HFF-Myc (cell line): ENCODE measurements at regions not wholly inside any gene's neighbourhood (a gene's known extent, or its start where the extent isn't known, plus 50 kb on each side); places are given as distances from the start of the nearest gene placed in this dataset.
"Not testable (repeated sequence)": the region's sequence is repeated elsewhere in the genome, so short reads cannot be mapped to it uniquely, and the experiment has no call there.

Experiments
- DNase-seq: peaks from one replicate; pipeline ENCODE4 v3.0.0-alpha.2; 2011; ENCODE audit warnings: low read depth; ENCODE audit errors: extremely low read depth
- H3K4me3 ChIP-seq: replicated peaks from 2 replicates; pipeline ENCODE4 v1.5.1; 2011; ENCODE audit warnings: low read depth, mild to moderate bottlenecking, control low read depth, low read length
- CTCF ChIP-seq: IDR thresholded peaks from 2 replicates; pipeline ENCODE4 v1.5.1; 2012; ENCODE audit warnings: mild to moderate bottlenecking, low read depth, low read length, control low read depth; ENCODE audit errors: missing control alignments

DNA sequence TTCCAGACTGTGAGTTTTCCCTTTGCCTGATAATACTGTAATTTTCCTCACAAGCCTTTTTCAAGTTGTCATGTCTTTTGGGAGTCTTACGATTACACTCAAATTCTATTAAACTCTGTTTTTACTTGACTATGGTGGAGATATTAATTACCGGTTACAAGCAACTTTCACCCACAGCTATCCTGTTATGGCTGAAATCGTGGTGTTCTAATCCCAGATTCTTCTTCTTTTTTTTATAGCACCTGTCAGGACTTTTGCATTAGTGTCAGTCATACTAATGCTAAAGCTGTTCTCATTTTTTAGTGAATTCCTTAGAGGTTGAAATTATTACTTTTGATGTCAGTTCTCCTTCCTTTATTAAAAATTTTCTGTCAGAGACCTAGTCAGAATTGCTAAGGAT lies 187.8 kb upstream of the CSNK1A1L start:
- TF ChIP-seq CTCF, result no peak
- no peak for DNase-seq
- H3K4me3 ChIP-seq, result no peak overlapping the region

- no peak overlapping the region for H3K4me3 ChIP-seq
- no peak for DNase-seq
- TF ChIP-seq CTCF, result no peak
These were observed 185.4 kb upstream of the CSNK1A1L start for GRCh38 chr13:37290716-37291505.

- DNase-seq, result no peak
- no peak for TF ChIP-seq CTCF
- no peak overlapping the region for H3K4me3 ChIP-seq
These were observed 183.9 kb upstream of the CSNK1A1L start for GRCh38 chr13:37289212-37289935.

DNA sequence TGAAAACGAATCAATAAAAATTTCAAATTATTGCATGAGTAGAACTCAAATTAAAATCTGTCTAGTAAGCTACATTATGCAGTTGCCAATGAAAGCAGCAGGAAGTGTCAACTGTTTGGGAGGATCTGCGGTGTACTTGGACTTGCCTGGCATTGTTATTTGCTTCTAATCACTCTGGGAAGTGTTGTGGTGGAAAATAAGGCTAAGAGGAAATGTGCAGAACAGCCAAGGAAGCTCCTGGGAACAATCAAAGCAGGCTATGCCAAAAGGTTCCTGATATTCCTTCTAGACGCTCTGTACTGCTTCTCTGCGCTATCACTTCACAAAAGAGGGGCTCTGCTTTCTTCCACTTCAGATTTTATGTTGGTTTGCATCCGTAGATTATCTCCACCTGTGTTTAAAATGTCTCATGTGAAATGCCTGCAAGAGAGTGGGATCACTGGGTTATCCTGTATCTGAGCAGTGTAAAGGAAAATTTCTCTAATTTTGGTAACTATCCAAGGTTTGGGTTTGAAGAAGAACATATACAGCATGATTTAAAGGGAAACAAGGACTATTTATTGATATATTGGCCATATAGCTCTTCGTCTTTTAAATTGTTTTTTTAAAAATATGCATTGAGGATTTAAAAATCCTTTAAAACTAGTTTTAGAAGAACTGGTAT lies 182.7 kb upstream of the CSNK1A1L start:
- TF ChIP-seq CTCF, result no peak
- DNase-seq, result no peak
- no peak overlapping the region for H3K4me3 ChIP-seq

DNA sequence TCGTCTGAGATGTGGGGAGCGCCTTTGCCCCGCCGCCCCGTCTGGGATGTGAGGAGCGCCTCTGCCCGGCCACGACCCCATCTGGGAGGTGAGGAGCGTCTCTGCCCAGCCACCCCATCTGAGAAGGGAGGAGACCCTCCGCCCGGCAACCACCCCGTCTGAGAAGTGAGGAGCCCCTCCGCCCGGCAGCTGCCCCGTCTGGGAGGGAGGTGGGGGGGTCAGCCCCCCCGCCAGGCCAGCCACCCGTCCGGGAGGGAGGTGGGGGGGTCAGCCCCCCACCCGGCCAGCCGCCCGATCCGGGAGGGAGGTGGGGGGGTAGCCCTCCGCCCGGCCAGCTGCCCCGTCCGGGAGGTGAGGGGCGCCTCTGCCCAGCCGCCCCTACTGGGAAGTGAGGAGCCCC lies 174.8 kb upstream of the CSNK1A1L start:
- not testable (repeated sequence) for DNase-seq, H3K4me3 ChIP-seq

DNA sequence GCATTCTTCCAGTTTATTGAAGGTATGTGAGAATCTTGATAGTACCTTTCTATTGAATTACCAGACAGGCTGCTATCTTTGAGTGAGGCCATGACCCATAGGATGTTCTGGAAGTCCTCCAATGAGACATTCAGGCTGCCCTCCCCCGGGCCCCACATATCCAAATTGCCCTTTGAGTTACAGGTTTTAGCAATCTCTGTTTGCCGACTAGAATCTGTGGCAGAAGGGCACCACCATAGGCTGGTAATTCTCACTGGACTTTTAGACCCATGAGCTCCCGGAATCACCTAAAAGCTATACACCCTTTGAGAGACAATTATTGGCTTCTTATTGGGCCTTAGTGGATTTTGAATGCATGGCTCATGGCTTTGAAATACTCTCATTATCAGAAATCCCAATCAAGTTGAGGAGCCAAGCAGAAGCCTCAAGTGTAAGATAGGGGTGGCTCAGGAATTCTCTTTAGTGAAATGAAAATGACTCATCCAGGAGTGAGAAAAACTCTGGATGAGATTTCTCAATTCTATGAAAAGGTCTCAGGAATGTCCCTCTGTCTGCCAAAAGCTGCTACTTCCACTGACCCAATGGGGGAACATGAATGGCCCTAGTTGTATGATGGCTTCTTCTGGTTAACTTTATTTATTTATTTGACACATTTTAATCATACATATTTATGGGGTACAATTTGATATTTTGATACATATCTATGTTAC lies 172.1 kb upstream of the CSNK1A1L start:
- no peak for DNase-seq
- no peak for TF ChIP-seq CTCF

DNA sequence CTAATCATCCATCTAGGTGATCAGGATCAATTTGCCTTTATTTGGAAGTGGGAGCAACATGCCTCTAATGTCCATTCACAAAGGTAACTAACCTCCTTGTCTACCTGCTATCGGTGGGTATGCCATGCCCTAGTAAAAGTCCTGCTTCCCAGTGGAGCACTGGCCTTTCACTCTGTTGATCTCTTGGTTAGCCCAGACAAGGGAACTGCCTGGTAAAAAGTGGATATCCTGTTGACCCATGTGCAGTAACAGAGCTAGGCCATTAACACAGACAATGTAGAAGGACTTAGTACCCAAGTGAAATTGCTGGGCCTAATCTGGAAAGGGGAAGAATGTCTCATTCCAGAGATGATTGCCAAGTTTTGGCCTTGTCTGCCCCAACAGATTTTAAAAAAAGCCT lies 171.5 kb upstream of the CSNK1A1L start:
- TF ChIP-seq CTCF, result no peak
- no peak overlapping the region for H3K4me3 ChIP-seq
- DNase-seq, result no peak

More for the DNA sequence above, 172.1 kb upstream of the CSNK1A1L start:
- no peak overlapping the region for H3K4me3 ChIP-seq
